PC-3 (cell line): ENCODE measurements at regions not wholly inside any gene's neighbourhood (a gene's known extent, or its start where the extent isn't known, plus 50 kb on each side); places are given as distances from the start of the nearest gene placed in this dataset.

Source experiments
- ATAC-seq: fragments of 200-7000 bp; cut with Tn5 transposase; 2 replicates; pipeline ENCODE4 v1.9.1; 2020; ENCODE audit warnings: mild to moderate bottlenecking, moderate library complexity
- BruUV-seq: library from RNA; stranded (reverse); fragments of 400-500 nt; replicated peaks from 2 replicates; lab custom pipeline; 2021; lab: Mats Ljungman, UMichigan
- CTCF ChIA-PET: fragments of 300-600 bp; sonication (Branson Sonifier 250); formaldehyde crosslinking; loops from one replicate; lab custom pipeline; 2022; ENCODE audit warnings: antibody characterized with exemption; lab: Charles Lee
- POLR2A ChIA-PET: fragments of 300-600 bp; sonication (Branson Sonifier 250); formaldehyde crosslinking; loops from one replicate; lab custom pipeline; 2022; ENCODE audit warnings: antibody characterized with exemption; ENCODE audit not compliant: unreplicated experiment; lab: Charles Lee
- DNase-seq: peaks from one replicate; pipeline ENCODE4 v3.0.0-alpha.2; 2015
- H2AFZ ChIP-seq: fragments of 300-600 bp; sonication (generic); 2 replicates; pipeline ENCODE4 v1.6.0; 2016; ENCODE audit warnings: antibody characterized with exemption, low read length
- H3F3A ChIP-seq: fragments of 300-600 bp; sonication (generic); one replicate; pipeline ENCODE4 v1.6.0; 2017; ENCODE audit warnings: antibody characterized with exemption, low read length, control low read depth, mild to moderate bottlenecking; ENCODE audit not compliant: unreplicated experiment
- H3K27ac ChIP-seq: fragments of 300-600 bp; sonication (generic); 2 replicates; pipeline ENCODE4 v1.5.1; 2016; ENCODE audit warnings: mild to moderate bottlenecking, low read length
- H3K27me3 ChIP-seq: fragments of 300-600 bp; sonication (generic); 2 replicates; pipeline ENCODE4 v1.6.1; 2016; ENCODE audit warnings: low read length, mixed read lengths
- H3K36me3 ChIP-seq: fragments of 300-600 bp; sonication (generic); 2 replicates; pipeline ENCODE4 v1.6.1; 2016; ENCODE audit warnings: low read depth, mixed run types, low read length, mixed read lengths
- H3K4me1 ChIP-seq: fragments of 300-600 bp; sonication (generic); 2 replicates; pipeline ENCODE4 v1.5.1; 2016; ENCODE audit warnings: low read length; ENCODE audit not compliant: insufficient read depth
- H3K4me2 ChIP-seq: fragments of 300-600 bp; sonication (generic); 2 replicates; pipeline ENCODE4 v1.6.0; 2016; ENCODE audit warnings: low read length
- H3K4me3 ChIP-seq: fragments of 300-600 bp; sonication (generic); 2 replicates; pipeline ENCODE4 v1.5.1; 2016; ENCODE audit warnings: mild to moderate bottlenecking, low read length, mixed read lengths
- H3K79me2 ChIP-seq: fragments of 300-600 bp; sonication (generic); 2 replicates; pipeline ENCODE4 v1.6.1; 2017; ENCODE audit warnings: low read length, mixed read lengths
- H3K9ac ChIP-seq: fragments of 300-600 bp; sonication (generic); 2 replicates; pipeline ENCODE4 v1.6.0; 2016; ENCODE audit warnings: mild to moderate bottlenecking, low read length
- H3K9me2 ChIP-seq: fragments of 300-600 bp; sonication (generic); replicated peaks from 2 replicates; pipeline ENCODE4 v1.6.1; 2016; ENCODE audit warnings: mixed run types, low read length, mixed read lengths
- H3K9me3 ChIP-seq: fragments of 300-600 bp; sonication (generic); 2 replicates; pipeline ENCODE4 v1.6.1; 2016; ENCODE audit warnings: low read length, mixed read lengths
- H4K20me1 ChIP-seq: fragments of 300-600 bp; sonication (generic); 2 replicates; pipeline ENCODE4 v1.6.1; 2016; ENCODE audit warnings: low read length, mixed read lengths
- CTCF ChIP-seq: fragments of 300-600 bp; sonication (generic); conservative IDR thresholded peaks from 2 replicates; pipeline ENCODE4 v1.5.1; 2017; ENCODE audit warnings: antibody characterized with exemption, low read depth, mild to moderate bottlenecking, low read length
- EZH2 ChIP-seq: fragments of 300-600 bp; sonication (generic); IDR thresholded peaks from one replicate; pipeline ENCODE4 v1.6.1; 2017; ENCODE audit warnings: antibody characterized with exemption, mild to moderate bottlenecking, low read length; ENCODE audit not compliant: unreplicated experiment
- EZH2phosphoT487 ChIP-seq: fragments of 300-600 bp; sonication (generic); IDR thresholded peaks from 2 replicates; pipeline ENCODE4 v1.6.1; 2018; ENCODE audit warnings: mild to moderate bottlenecking, antibody characterized with exemption, low read length, borderline replicate concordance
- intact Hi-C: fragments of 100-400 bp; cut with micrococcal nuclease; formaldehyde crosslinking; loops from 2 replicates; pipeline ENCODE4 v1.9.0; 2023

GRCh38 chr10:7503190-7503589, 92.4 kb upstream of the SFMBT2 start:
- intact Hi-C loops = no loop called here
- H3K4me3 ChIP-seq = no peak overlapping the region
- H3K9ac ChIP-seq = no peak overlapping the region
- ChIA-PET POLR2A (no interaction called here), CTCF (interaction anchor here (0.6 kb wide), 1 partner anchor 82 kb away, joined by 3 read pairs; no protein-coding TSS in a partner anchor)
- no peaks in the 10 kb centered on the region for H3K36me3 ChIP-seq
- no peaks in the 10 kb centered on the region for H3K79me2 ChIP-seq
- no peak overlapping the region for H2AFZ ChIP-seq
- TF ChIP-seq CTCF = no peak
- no peak for TF ChIP-seq EZH2phosphoT487
- TF ChIP-seq EZH2 = no peak
- no peak for DNase-seq
- H3K4me1 ChIP-seq = no peaks in the 10 kb centered on the region
- H3K9me2 ChIP-seq = no peaks in the 10 kb centered on the region
- H3K27me3 ChIP-seq = no peaks in the 10 kb centered on the region
- no peak for ATAC-seq
- H4K20me1 ChIP-seq = no peaks in the 10 kb centered on the region
- H3F3A ChIP-seq = no peaks in the 10 kb centered on the region
- no TSS peak for BruUV-seq
- no peaks in the 10 kb centered on the region for H3K9me3 ChIP-seq
- H3K27ac ChIP-seq = no peak overlapping the region
- no peak overlapping the region for H3K4me2 ChIP-seq

GRCh38 chr10:7501157-7501556, 90.3 kb upstream of the SFMBT2 start:
- BruUV-seq = no TSS peak
- CTCF ChIA-PET = no interaction called here

More at GRCh38 chr10:7501157-7501556, 90.3 kb upstream of the SFMBT2 start:
- Histone ChIP-seq H3K9me3 (no peaks in the 10 kb centered on the region), H3K4me2 (no peak overlapping the region), H2AFZ (no peak overlapping the region), H3K27ac (no peak overlapping the region), H3K27me3 (no peaks in the 10 kb centered on the region), H3K79me2 (no peaks in the 10 kb centered on the region), H3K9ac (no peak overlapping the region), H4K20me1 (no peaks in the 10 kb centered on the region), H3F3A (no peaks in the 10 kb centered on the region), H3K4me3 (no peak overlapping the region), H3K9me2 (no peaks in the 10 kb centered on the region), H3K36me3 (no peaks in the 10 kb centered on the region), H3K4me1 (no peaks in the 10 kb centered on the region)
- DNase-seq (no peak), ATAC-seq (no peak)
- POLR2A ChIA-PET = no interaction called here
- no peak for TF ChIP-seq EZH2phosphoT487
- TF ChIP-seq EZH2 = no peak
- no peak for TF ChIP-seq CTCF
- intact Hi-C loops = no loop called here
